GM19438 (cell line): ENCODE measurements at regions not wholly inside any gene's neighbourhood (a gene's known extent, or its start where the extent isn't known, plus 50 kb on each side); places are given as distances from the start of the nearest gene placed in this dataset.

Experiments used
- ATAC-seq: cut with Tn5 transposase; IDR thresholded peaks from one replicate; pipeline ENCODE4 v1.9.1; 2021; ENCODE audit warnings: low read depth; ENCODE audit not compliant: unreplicated experiment

DNA sequence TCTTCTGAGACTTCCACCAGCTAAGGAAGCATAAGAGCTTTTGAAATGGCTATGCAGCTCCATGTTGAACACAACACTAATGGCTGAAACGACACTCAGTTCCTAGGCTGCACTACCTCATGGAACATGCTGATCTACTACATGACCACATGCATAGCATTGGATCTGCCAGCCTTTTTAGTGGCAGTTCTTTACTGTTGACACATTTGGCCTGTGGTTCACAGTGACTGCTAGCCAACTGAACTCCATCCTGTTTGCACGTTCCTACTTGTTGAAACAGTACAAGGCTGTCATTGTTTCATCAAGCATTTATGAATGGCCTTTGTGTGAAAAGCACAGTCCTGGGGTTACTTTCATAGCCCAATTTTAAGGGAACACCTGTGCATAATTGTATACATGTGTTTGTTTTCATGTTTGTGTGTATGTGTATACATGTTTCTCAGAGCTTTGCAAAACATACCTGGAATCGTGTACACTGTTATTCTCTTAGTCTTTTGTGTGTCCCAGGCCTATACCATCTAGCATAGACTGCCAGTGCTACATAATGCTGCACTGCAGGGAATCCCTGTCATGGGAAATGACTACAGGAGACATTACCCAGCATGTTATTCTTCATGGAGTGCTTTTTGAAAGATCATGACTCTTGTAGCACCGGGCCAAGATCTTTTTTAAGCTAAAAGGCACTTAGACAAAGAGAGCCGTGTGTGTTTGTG lies 179.6 kb upstream of the ESRRG start:
- ATAC-seq: no peak

DNA sequence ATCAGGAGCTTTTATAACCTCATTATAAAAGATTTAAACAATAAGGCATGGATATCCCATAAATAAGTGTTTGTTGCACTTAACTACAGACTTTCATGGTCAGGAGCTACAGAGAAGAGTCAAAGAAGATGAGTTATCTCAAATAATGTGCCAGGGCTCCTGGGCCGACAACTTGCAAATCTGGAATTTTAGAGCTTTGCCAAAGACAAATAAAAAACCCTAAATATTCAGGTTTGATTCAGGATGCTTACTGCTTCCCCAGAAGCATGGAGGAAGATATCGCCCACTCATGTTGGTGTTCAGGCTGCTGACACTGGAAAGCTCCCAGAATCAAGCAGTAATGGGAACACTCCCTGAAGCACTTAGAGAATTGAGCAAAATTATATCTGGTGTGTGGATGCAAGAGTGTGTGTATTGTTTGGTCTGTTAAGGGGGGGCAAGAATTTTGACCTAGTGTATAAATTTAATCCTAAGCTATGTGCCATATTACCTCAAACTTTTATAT lies 176.9 kb upstream of the ESRRG start:
- no peak for ATAC-seq

DNA sequence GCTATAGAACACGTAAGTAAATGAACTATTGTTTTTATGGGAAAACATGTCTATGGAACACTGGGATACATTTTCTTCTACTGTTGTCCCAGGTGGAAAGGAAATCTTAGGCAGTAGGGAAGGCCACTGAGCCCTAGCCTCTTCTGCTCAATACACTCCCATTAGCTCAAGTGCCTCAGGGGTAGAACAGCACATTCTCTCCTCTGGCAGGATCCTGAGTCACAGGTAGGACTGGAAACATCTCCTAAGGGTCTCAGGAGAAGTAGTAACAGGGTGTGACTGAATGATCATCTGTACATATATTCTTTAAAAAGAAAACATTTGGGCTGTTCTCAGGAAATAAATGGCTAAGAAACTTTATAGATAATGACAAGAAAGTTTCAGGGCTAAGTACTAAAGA lies 175.6 kb upstream of the ESRRG start:
- no peak for ATAC-seq

DNA sequence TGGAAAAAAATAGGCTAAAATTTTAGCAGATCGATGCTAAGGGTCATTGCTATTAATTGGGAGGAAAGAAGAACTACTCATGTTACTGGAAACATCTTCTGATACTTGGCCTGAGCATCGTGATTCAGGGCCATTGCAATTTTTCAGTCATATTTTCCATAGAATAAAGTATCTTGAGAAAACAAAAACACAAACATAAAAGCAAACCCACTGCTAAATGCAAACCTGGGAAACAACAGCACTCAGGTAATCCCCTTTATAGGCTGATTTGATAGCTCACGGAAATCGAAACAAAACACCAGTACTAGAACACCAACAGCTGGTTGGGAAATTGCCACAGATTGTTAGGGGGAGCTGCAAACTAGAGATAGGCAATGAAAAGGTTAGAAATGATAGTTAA lies 172.9 kb upstream of the ESRRG start:
- no peak for ATAC-seq

DNA sequence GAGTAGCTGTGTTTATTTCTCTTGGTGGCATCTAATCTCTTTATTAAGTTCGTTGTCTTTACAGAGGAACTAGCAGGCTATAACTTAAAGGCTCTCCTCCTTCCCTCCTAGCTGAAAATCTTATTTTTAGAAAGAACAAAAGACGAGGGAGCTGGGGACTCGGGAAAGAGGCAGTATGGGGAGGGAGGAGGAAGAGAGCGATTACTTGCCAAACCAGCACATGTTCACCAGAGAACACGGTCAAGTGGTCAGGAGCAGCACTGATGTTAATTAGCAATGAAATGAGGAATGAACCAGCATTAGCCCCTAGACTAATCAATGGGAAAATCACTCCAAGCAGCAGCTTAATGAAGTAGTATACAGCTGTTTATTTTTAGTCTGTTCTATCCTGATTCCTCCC lies 171.3 kb upstream of the ESRRG start:
- ATAC-seq: no peak

DNA sequence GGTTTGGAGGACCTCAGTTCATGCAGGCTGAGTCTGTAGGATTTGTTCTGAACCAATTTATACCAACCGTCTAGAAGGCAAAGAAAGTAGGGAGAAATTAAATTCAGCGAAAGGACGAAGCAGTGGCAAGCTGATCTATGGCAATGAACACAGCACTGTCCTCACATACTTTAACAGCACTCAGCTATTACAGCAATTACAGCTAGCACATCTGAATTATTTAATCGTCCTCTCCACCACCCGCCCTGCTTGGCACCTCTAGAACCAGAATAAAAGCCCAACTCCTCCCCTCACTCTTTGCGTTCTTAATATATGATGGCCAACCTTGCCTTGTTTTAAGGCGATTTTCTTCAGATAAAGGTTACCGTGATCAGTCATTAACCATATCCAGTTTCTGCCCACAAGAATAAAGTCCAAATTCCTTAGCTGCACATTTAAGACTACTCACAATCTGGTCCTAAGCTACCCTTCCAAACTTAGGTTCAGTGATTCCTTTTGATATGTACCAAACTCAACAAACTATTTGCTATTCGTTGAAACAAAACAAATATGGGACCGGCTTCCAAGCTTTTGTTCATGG lies 169.4 kb upstream of the ESRRG start:
- no peak for ATAC-seq

DNA sequence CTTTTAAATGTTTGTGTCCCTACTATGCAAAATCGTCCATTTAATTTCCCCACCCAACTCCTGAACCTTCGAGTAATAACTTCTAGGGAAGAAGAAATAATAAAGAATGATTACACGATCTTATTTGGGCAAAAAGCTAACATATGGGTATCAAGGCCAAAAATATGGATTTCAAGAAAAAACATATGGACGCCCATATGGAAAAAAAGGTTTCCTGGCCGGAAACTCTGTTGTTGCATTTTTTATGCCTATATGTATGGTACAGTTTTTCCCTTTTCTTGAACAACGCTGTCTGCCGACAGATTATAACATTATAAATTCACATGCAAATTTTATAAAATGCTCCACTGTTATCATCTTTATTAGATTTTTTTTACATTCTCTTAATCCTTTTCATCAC lies 167.6 kb upstream of the ESRRG start:
- ATAC-seq: no peak

DNA sequence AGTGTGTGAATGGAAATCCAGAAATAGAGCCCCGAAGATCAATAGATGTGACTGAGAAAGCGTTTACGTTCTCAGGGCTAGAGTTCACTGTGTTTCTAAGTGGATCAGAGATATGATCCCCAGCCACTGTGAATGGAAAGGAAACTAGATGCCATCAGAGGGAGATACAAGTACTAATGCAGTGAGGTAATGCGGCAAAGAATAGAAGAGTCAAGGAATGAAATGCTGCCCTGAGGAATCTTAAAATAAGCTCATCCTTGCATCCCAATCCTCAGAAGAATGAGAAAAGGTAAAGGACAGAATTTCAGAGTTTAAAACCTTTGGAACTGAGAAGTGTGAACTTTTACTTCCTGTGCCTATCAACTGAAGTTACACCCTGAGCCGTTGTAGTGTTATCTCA lies 165.5 kb upstream of the ESRRG start:
- no peak for ATAC-seq

DNA sequence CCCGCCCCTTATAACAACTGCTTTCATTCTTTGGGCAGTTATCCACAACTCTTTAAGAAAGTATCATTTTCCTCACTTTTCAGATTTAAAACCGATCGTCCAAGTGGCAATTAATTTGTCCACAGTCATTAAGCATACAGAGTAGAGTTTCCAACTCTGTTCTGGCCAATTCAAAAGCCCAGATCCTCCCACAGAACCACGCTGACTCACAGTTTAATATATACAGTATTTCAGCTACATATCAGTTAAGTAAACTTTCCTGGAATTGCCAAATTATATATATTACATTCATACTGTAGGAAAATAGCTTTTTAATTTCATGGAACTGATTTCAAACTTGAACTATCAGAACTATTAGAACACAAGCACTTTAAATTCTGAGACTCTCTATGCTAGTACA lies 163.8 kb upstream of the ESRRG start:
- no peak for ATAC-seq

DNA sequence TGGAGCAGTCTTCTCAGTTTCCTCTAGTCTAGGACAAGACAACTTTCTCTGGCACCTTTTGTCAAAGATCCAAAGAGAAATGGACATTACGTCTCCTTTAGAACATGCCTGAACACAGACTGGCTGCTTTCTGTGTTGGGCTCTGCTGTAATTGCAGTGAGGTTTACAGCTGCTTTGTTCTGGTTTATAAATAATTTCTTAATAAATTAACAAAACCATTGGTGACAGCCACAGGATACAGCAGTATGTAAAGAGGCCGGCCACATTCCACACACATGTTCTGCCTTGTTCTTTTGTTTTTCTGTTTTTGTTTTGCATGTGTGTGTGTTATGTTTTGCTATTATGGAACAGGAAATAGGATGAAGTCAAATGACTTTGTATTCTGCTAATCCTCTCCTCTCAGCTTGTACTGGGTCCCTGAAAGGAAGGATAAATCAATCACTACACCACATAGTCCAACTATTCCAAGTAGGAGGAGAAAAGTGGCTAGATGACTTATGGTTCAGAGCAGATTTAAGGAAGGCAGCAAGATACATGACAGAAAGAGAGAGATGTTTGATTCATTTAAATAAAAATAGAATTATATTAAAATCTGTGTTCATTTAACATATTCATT lies 161.5 kb upstream of the ESRRG start:
- no peak for ATAC-seq

DNA sequence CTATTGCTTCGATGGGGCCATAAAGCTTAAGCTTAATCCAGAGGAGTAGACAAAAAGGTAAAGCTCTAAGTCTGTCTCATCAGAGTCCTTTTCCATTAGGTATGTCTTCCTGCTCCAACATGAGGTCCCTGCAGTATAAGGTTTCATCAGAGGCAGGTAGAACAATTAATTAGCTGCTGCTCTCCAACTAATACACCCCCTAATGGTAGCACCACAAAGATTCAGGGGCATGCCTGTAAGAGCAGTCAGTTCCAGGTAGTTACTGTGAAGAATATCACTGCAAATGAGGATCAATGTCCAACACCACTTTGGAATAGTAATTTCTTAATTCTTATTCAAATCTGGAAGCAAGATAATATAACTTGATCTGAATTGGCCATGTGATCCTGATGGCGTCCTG lies 160.3 kb upstream of the ESRRG start:
- no peak for ATAC-seq

DNA sequence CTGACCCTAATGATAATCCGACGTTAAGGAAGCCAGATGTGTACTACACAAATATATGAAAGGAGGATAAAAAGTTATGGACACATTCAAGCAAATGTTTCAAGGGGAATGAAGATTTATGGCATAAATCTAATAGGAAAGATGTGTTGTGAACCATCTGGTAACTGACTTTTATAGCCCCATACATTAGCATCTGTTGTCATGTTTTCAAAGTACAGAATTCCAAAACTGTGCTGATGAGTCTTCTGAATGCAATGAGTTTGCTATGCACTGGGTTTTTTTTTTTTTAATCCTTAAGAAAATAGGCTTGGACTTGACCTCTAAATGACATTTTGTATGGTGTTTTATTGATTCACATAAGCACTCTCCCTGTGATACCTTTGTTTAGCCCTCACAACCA lies 158.5 kb upstream of the ESRRG start:
- no peak for ATAC-seq

DNA sequence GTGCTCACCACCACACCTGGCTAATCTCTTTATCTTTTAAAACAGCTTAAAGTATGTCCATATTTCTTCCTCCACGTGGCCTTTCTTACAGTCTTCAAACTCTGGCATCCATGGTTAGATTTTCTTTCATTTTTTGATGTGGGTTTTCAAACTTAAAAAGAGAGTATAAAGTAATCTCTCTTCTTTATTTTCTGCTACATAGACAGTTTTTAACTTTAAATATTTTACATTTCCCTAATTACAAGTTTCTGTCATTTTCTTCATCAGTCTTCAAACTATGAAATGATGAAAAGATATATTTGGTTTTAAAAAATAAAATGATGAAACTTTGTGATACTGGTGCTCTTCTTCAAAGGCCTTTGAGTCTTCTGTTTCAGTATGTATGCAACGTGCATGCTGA lies 143.5 kb upstream of the ESRRG start:
- ATAC-seq: no peak

DNA sequence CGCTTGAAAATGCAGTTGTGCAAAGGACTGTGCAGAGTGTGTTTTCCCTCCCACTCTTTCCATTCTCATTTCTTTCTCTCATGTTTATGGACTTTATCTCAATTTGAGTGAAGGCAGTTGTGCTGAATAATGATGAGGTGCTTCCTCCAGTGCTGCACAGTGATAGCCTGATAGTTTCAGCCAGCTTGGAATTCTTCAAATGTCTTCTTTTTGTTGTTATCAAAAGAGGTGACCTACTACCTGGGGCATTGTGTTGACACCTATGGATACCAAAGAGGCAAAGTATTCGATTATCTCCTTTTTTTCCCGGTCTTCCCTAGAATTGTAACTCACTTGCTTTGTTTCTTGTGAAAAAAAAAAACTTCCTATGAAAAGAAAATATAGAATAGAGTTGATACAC lies 132.6 kb upstream of the ESRRG start:
- ATAC-seq: no peak

DNA sequence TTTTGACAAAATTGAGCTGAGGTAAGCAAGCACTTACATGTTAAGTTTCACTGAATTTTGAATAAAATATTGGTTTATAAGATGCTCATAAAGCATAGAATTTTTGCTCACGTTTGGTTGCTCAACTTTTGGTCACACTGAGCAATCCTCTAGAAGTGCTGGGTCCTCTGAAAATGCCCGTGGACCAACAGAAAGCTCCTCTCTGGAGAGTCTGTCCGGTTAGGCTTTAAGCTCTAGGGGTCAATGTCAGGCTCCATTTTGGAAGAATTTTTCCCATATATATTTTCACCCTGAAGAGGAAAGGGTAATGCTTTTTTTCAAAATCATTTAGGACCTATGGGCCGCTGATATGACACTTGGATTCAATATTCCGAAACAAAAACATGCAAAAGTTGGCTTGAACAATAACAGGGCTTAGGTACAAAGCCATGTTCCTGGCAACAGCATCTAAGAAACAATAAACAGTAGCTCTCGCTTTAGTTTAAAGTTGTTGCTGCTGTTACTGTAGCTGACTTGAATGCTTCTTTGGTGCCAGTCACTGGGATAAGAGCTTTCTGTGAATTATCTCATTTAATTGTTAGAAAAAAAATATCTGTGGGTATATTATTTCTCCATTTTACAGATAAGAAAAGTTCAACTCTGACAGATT lies 131.7 kb upstream of the ESRRG start:
- no peak for ATAC-seq

DNA sequence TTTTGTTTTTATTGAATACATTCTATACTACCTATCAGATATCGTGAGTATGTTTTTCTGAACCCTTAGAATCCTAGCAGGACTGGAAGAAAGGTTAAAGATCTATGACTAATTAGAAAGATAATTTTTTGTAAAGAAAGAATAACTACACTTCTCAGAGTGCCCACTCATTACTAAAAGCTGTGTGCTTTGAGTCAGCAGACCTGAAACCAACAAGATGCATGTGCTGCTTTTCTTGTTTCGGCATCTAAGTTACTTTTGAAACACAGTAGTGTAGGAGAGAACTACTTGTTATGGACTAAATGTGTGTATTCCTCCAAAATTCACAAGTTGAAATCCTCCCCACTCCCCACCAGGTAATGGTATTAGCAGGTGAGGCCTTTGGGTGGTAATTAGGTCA lies 127.8 kb upstream of the ESRRG start:
- no peak for ATAC-seq

DNA sequence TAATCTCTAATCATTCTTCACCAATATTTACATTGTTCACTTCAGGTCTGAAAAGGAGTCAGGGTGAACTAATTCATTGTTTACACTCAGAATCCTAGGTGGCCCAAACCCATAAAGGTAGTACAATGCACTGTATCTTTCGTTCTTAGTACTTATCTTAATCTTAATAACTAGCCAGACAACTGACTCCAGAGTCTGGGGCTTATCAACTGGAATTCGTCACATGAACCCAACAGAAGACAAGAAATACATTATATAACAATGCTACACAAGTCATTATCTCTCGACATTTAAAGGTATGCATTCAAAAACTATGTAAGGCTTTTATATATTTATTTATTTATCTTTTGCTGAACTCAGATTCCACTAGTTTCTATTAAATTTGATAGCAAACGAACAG lies 125.9 kb upstream of the ESRRG start:
- no peak for ATAC-seq

DNA sequence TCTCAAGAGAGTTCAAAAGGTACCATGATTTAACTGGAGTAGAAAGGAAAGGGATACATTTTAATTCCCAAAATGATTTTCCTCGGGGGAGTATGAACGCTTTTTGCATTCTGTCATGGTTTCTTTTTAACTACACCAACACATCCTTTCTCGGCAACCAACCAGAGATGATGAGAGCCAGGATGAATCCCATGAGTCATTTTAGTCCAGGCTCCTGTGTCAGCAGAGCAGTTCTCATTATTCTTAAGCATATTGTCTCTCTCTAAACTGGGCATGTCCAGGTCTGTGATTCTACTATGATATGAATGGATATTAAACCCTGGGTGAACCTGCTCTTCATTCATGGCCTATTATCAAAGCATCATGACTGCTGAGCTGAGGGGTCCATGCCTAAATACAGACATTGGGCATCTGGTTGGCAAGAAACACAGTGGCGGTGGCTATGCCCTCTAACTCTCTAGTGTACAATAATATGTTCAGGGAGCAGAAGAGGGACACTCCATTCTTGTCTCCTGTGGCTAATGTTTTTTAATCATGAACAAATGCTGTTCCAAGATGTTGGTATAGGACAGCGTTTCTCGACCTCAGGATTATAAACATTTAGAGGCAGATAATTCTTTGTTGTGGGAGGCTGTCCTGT lies 124.3 kb upstream of the ESRRG start:
- ATAC-seq: no peak

DNA sequence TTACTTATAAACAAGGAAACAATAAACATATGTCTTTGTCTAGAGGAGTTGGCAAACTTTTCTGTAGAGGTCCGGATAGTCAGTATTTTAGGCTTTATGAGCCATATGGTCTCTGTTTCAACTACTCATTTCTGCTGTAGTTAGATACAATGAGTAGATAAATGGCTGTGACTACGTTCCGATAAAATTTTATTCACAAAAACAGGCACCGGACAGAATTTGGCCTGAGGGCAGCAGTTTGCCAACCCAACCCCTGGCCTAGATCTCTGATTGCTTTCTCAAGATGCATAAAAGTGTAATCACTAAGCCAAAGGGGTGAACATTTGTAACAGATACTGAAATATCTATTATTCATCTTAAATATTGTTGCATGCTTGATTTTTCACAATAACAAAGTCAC lies 123.1 kb upstream of the ESRRG start:
- ATAC-seq: no peak

DNA sequence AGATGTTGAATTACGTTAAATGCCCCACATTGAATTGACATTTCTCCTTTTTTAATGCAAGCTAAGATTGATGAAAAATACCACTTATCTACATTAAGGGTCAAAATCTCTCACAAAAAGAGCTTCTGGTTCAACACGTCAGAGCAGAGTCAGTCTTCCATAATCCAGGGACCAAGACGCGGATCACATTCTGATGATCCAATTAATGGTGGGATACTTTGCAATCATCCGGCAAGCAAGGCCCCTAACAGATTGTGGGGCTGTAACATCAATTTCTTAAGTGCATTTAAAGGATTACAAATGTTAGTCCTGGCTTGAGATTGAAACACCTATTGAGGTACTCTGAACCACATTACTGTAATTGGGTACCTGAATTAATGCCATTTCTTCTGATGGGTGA lies 120.2 kb upstream of the ESRRG start:
- no peak for ATAC-seq

DNA sequence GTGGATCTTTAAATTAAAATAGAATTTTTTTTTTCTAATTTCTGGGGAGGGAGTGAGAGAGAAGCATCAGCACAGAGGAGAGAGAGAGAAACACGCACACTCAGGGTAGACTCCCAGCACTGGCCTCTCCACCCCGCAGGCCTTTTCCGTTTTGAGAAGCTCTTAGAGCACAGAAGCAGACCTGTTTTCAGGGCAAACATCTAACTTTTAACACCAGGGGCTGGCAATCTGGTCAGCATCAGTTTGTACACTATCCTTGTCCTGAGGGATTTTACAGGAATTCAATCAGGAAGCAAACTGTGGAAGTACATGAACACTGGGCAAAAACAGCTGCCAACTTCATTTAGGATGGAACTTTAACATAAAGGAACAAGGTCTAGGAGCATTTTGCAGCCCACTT lies 117.9 kb upstream of the ESRRG start:
- no peak for ATAC-seq
